Breast epithelium (tissue), 4 donors: ENCODE measurements at regions not wholly inside any gene's neighbourhood (a gene's known extent, or its start where the extent isn't known, plus 50 kb on each side); places are given as distances from the start of the nearest gene placed in this dataset.

Experiments used
- DNase-seq, 2 donors: peaks; one replicate each; pipeline ENCODE4 v3.0.0-alpha.2; 2019; ENCODE audit warnings: low spot score in 2 of 2
- H3K27ac ChIP-seq, 2 donors: fragments of 200-600 bp; sonication (generic) in 1 of 2; one replicate each; pipeline ENCODE4 v1.5.1; 2016 to 2019; ENCODE audit warnings: mild to moderate bottlenecking in 1 of 2
- H3K27me3 ChIP-seq, 2 donors: fragments of 200-600 bp; sonication (generic) in 1 of 2; one replicate each; pipeline versions ENCODE4 v1.5.1 to v1.6.0; 2017 to 2019; ENCODE audit warnings: control low read depth in 1 of 2, mild to moderate bottlenecking in 1 of 2
- H3K36me3 ChIP-seq: fragments of 200-600 bp; one replicate; pipeline ENCODE4 v1.5.1; 2019
- H3K4me1 ChIP-seq, 2 donors: fragments of 200-600 bp; sonication (generic); one replicate each; pipeline ENCODE4 v1.5.1; 2016 to 2019; ENCODE audit warnings: control low read depth in 1 of 2
- H3K4me3 ChIP-seq, 3 donors: fragments of 200-600 bp; sonication (generic); 1 replicate in 2 of 3; 2 replicates in 1 of 3; pipeline ENCODE4 v1.5.1; 2016 to 2019; ENCODE audit warnings: mild to moderate bottlenecking in 3 of 3, moderate library complexity in 2 of 3
- H3K9me3 ChIP-seq, 2 donors: fragments of 200-600 bp; sonication (generic) in 1 of 2; one replicate each; pipeline ENCODE4 v1.5.1; 2016 to 2019; ENCODE audit warnings: control low read depth in 1 of 2
- POLR2A ChIP-seq: fragments of 450-650 bp; IDR thresholded peaks from one replicate; pipeline ENCODE4 v1.6.1; 2016; ENCODE audit warnings: antibody characterized with exemption, mild to moderate bottlenecking, moderate library complexity
- POLR2AphosphoS5 ChIP-seq, 3 donors: sonication (generic); formaldehyde crosslinking; IDR thresholded peaks; one replicate each; pipeline ENCODE4 v1.6.1; 2017; ENCODE audit warnings: antibody characterized with exemption in 3 of 3
- intact Hi-C: fragments of 100-400 bp; cut with DNase I; formaldehyde crosslinking; loops from one replicate; pipeline ENCODE4 v1.15.1; 2023; ENCODE audit warnings: low total_unique reads
- TF ChIP-seq, protein P1 (sequence below), 3 donors: fragments of 450-650 bp; IDR thresholded peaks; one replicate each; pipeline ENCODE4 v1.5.1; 2016 to 2017; ENCODE audit warnings: antibody characterized with exemption in 3 of 3, mild to moderate bottlenecking in 3 of 3, moderate library complexity in 3 of 3

DNA sequence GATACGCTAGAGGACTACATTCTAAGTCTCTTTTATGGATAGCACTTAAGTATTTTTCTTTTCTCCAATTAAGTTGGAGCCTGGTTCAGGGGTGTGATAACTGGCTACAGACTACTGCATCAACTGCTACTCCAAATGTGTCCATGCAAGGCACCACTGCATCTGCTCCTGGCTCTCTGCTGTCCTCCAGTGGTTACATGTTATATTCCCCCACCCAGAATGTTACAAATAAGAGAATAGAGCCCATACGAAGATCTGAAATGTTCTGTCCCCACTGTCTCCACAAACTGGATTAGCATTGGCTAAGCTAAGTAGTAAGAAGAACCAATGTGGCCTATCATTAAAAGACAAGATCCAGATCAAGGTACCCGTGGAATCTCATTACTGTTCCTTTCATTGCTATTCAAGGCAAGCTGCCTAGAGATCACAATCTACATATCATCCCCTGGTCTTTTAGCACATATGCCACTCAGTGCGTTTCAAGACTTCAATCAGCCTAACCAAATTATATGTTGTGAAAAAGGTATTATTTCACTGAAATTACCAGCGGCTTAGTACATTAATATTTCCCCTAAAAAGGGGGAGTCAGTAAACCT lies 308.3 kb upstream of the SLC8A1 start:
- intact Hi-C loops: no loop called here
- Histone ChIP-seq H3K4me1 (no peaks in the 10 kb centered on the region), H3K27me3 (no peaks in the 10 kb centered on the region), H3K4me3 (no peak overlapping the region), H3K9me3 (no peaks in the 10 kb centered on the region), H3K27ac (no peak overlapping the region), H3K36me3 (no peaks in the 10 kb centered on the region)
- no peak for DNase-seq
- TF ChIP-seq, protein P1, sequence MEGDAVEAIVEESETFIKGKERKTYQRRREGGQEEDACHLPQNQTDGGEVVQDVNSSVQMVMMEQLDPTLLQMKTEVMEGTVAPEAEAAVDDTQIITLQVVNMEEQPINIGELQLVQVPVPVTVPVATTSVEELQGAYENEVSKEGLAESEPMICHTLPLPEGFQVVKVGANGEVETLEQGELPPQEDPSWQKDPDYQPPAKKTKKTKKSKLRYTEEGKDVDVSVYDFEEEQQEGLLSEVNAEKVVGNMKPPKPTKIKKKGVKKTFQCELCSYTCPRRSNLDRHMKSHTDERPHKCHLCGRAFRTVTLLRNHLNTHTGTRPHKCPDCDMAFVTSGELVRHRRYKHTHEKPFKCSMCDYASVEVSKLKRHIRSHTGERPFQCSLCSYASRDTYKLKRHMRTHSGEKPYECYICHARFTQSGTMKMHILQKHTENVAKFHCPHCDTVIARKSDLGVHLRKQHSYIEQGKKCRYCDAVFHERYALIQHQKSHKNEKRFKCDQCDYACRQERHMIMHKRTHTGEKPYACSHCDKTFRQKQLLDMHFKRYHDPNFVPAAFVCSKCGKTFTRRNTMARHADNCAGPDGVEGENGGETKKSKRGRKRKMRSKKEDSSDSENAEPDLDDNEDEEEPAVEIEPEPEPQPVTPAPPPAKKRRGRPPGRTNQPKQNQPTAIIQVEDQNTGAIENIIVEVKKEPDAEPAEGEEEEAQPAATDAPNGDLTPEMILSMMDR (IDR thresholded peaks at IDR 0.05): peak in 2 of 3 donors; percentile 38 to 68
- TF ChIP-seq POLR2A (no peak), POLR2AphosphoS5 (IDR thresholded peaks at IDR 0.05) (no peak)

DNA sequence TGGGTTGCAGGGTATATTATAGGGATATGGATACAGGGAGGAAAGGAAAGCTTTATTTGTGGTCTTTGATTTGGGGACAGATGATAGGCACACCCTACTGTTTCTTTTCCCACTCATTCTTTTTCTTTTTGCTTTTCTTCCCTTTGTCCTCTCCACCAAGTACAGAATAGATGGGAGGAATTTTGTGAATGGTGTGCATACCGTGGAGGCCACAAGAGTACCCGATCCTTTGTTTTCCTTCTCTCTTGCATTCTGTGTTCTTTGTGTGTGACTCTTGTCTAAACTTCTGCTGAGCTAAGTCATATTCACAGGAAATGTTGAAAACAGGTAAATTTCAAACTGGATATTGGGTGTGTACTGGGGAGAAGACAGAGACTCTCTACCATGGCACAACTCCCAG lies 321.4 kb upstream of the SLC8A1 start:
- H3K4me1 ChIP-seq: no peaks in the 10 kb centered on the region
- no peak for DNase-seq
- H3K27me3 ChIP-seq: no peaks in the 10 kb centered on the region
- no peak overlapping the region for H3K27ac ChIP-seq
- intact Hi-C loops: no loop called here
- no peak for TF ChIP-seq POLR2A
- no peak overlapping the region for H3K4me3 ChIP-seq
- no peaks in the 10 kb centered on the region for H3K9me3 ChIP-seq
- H3K36me3 ChIP-seq: no peaks in the 10 kb centered on the region

DNA sequence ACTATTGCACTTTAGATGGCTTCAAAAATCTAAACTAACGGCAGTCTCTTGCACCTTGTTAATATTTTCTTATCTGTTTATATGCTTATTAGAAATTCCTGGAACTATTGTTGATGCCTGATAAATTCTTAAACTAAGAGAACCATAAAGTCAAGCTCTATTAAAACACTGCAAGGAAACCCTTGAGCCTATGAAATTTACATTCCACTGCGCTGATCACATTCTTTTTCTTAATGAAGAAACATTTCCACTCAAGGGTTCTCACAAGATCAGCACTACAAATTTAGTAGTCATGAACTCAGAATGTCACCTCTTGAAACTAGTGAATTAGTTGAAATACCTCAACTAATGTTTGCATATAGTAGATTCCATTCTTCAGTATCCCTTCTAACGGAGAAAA lies 331.8 kb upstream of the SLC8A1 start:
- Histone ChIP-seq H3K36me3 (no peaks in the 10 kb centered on the region), H3K4me1 (no peaks in the 10 kb centered on the region), H3K9me3 (no peaks in the 10 kb centered on the region), H3K27me3 (no peaks in the 10 kb centered on the region), H3K4me3 (no peak overlapping the region), H3K27ac (no peak overlapping the region)
- DNase-seq: no peak
- TF ChIP-seq POLR2AphosphoS5 (IDR thresholded peaks at IDR 0.05): no peak
- TF ChIP-seq, protein P1 (IDR thresholded peaks at IDR 0.05): no peak
- no peak for TF ChIP-seq POLR2A
- intact Hi-C loops: loop anchor here (10.0 kb wide), 1 partner anchor 1011 kb away; no protein-coding TSS in a partner anchor

DNA sequence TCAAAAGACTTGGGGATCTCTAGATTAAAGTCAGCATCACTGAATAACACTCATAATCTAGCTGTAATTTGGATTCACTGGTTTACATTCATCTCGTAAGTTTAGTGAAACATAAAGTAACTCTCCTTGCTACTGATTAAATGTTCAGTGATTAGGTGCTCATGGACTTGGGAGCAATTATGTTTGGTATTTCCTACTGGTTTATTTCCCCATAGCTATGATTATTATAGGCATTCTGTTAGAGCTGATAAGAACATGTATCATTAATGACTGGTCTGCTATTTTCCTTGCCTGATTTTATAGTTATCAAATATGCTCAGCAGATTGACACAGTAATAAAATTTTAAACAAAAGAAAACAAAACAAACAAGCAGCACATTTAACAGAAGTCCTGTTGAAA lies 334.7 kb upstream of the SLC8A1 start:
- no peaks in the 10 kb centered on the region for H3K4me1 ChIP-seq
- H3K27ac ChIP-seq: no peak overlapping the region
- DNase-seq: no peak
- H3K4me3 ChIP-seq: no peak overlapping the region
- H3K9me3 ChIP-seq: no peaks in the 10 kb centered on the region
- H3K36me3 ChIP-seq: no peaks in the 10 kb centered on the region
- H3K27me3 ChIP-seq: no peaks in the 10 kb centered on the region
- no peak for TF ChIP-seq POLR2A
- TF ChIP-seq POLR2AphosphoS5 (IDR thresholded peaks at IDR 0.05): no peak
- TF ChIP-seq, protein P1 (IDR thresholded peaks at IDR 0.05): no peak
- intact Hi-C loops: loop anchor here (10.0 kb wide), 1 partner anchor 1008 kb away; no protein-coding TSS in a partner anchor

DNA sequence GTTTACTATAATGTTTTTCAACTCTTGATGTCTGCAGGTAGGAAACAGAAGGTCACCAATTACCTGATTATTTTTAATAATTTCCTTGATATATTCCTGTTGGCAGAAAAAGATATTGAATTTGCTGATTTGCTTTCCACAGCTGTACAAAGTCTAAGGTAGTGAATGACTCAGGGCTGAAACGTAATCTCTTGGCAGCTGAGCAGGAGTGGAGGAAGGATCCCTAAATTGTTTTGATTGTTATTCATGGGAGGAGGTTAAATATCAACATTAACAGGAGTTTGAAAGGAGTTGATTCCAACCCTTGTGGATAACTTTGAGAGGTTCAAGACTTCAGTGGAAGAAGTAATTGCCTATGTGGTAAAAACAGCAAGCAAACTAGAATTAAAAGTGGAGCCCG lies 345.2 kb upstream of the SLC8A1 start:
- H3K4me3 ChIP-seq: no peak overlapping the region
- H3K27me3 ChIP-seq: no peaks in the 10 kb centered on the region
- no peak overlapping the region for H3K27ac ChIP-seq
- H3K36me3 ChIP-seq: no peaks in the 10 kb centered on the region
- no peaks in the 10 kb centered on the region for H3K9me3 ChIP-seq
- no peaks in the 10 kb centered on the region for H3K4me1 ChIP-seq
- intact Hi-C loops: no loop called here
- no peak for DNase-seq
- TF ChIP-seq POLR2A: no peak
- TF ChIP-seq POLR2AphosphoS5 (IDR thresholded peaks at IDR 0.05): no peak
- TF ChIP-seq, protein P1 (IDR thresholded peaks at IDR 0.05): no peak

DNA sequence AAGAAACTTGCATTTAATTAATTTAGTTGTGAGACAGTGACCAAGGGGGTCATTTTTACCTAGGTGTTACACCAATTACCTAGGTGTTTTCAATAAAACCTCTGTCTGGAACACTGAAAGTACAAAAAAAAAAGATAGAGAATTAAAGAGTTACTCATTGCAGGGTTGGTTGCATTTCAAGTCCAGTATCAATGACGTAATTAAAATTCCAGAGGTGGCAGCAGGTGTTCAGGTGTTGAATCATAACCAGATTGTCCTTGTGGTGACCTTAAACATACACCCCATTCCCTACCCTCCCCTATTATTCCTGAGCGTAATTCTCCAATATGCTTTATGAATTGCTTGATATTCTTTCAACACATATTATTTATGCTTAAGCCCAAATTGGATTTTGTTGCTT lies 352.0 kb upstream of the SLC8A1 start:
- Histone ChIP-seq H3K4me1 (no peaks in the 10 kb centered on the region), H3K27me3 (no peaks in the 10 kb centered on the region), H3K27ac (no peak overlapping the region), H3K4me3 (no peak overlapping the region), H3K9me3 (no peaks in the 10 kb centered on the region), H3K36me3 (no peaks in the 10 kb centered on the region)
- intact Hi-C loops: no loop called here
- TF ChIP-seq POLR2AphosphoS5 (IDR thresholded peaks at IDR 0.05) (no peak), POLR2A (no peak)
- TF ChIP-seq, protein P1 (IDR thresholded peaks at IDR 0.05): no peak
- DNase-seq: no peak
